Activated CD8-positive, alpha-beta memory T cell treated with anti-CD3 and anti-CD28 coated beads for 1 hour (primary cell): ENCODE measurements at regions not wholly inside any gene's neighbourhood (a gene's known extent, or its start where the extent isn't known, plus 50 kb on each side); places are given as distances from the start of the nearest gene placed in this dataset.
"Not testable (repeated sequence)": the region's sequence is repeated elsewhere in the genome, so short reads cannot be mapped to it uniquely, and the experiment has no call there.

ENCODE experiments used
- DNase-seq, 2 donors: peaks; one replicate each; pipeline ENCODE4 v3.0.0-alpha.2; 2020; ENCODE audit warnings: low read depth in 1 of 2; ENCODE audit errors: extremely low read depth in 1 of 2

DNA sequence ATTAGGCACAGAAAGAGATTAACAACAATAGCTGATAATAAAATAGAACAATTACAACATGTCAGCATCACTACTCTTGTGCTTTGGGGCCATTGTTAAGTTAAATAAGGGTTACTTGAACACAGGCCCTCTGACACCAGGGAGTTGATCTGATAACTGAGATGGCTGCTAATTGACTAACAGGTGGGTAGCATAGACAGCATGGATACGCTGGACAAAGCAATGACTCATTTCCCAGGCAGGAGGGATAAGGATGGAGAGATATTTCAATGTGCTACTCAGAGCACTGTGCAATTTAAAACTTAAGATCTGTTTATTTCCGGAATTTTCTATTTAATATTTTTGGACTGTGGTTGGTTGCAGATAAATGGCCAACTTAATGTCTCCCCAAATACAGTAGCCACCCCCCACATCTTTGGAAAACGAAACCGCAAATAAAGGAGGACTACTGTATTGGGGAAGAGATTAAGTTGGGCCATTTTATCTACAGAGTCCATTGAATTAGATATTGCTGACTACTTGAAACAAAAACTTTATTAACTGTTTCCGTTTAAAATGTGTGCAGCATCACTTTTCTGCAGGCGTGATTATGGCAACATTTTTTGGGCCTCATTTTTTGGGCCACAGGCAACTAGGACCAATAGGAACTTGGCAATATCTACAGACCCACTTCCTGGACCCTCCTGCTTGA, 200.6 kb upstream of the KLF3 start:
- no peak for DNase-seq

GRCh38 chr4:38464328-38464727, 199.7 kb upstream of the KLF3 start:
- no peak for DNase-seq

DNA sequence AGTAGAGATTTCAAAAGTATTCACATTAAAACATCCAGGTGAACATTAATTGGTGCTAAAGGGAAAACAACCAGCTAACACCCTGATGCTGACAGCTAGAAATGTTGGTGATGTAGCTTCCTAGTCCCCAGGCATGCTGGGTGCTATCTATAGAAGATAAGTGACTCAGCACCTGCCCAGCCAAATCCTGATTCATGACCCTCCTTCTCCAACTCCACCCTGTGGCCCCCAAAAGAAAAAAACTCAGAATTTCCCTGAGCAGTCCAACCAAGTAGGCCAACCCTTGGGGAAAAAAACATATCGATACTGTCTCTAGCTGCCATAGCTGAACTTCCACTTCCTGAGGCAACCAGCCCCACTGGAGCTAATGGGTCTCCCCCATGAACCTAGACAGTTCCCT, 197.6 kb upstream of the KLF3 start:
- DNase-seq: no peak

GRCh38 chr4:38467296-38467695, 196.7 kb upstream of the KLF3 start:
- no peak for DNase-seq

DNA sequence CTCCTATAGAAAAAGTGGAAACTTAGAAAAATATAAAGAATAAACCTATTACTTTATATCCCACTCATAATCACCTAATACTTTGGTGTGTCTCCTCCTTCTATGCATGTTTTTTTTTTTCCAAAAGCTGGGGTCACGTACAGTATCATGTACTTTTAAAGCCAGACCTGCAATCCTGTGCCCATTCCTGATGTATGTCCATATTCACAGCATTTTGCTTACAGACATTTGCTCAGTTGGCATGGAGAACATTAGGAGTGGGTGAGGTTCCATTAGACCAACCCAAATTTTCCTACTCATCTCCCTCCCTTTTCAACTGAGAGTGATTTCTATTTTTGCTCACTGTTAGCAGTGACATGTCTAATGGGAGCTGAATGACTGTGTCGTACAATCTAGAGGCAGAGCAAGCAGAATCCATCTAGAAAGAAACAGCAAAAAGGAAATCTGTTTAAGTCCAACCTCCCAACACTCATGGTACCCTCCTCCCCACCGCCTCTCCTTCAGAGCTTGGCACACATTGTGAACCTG, 195.6 kb upstream of the KLF3 start:
- no peak for DNase-seq

GRCh38 chr4:38469410-38469809, 194.6 kb upstream of the KLF3 start:
- no peak for DNase-seq

GRCh38 chr4:38470735-38471262, 193.2 kb upstream of the KLF3 start:
- DNase-seq: no peak

- DNase-seq: no peak
These were observed 181.3 kb upstream of the KLF3 start for GRCh38 chr4:38482696-38483095.

GRCh38 chr4:38483628-38484027, 180.4 kb upstream of the KLF3 start:
- DNase-seq: not testable (repeated sequence)

- no peak for DNase-seq
These were observed 174.8 kb upstream of the KLF3 start for GRCh38 chr4:38489011-38489861.

DNA sequence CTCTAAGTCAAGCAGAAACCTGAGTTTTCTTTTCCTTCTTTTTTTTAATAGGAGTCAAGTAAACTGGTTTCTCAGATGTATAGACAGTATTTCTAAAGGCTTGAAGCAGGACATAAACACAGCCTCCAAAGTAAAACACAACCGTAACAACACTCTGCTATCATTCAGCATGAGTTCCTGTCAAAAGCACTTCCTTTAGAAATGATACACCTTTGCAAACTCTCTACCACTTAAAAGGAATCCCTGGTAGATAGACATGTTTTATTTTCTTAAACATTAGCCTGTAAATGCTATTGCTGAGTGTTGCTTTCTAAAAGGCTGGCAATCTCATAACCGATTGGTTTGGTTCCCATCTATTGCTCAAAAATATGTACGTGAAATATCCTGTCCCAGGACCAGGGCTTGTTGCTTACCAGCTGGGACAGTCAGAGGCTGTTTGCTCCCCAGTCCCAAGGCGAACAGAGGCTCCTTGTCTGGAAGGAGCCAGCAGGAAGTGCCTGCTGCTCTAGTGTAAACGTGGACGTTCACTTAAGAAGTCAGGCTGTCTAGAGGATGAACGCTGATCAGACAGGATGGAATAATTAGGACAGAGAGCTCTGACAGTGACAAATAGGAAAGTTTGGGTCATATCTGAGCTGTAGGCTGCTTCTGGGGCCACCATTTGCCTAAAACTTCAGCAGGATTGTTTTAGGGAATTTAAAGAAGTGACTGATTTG, 173.9 kb upstream of the KLF3 start:
- DNase-seq: no peak

GRCh38 chr4:38490753-38491446, 173.1 kb upstream of the KLF3 start:
- no peak for DNase-seq

GRCh38 chr4:38491854-38492478, 172.0 kb upstream of the KLF3 start:
- no peak for DNase-seq

DNA sequence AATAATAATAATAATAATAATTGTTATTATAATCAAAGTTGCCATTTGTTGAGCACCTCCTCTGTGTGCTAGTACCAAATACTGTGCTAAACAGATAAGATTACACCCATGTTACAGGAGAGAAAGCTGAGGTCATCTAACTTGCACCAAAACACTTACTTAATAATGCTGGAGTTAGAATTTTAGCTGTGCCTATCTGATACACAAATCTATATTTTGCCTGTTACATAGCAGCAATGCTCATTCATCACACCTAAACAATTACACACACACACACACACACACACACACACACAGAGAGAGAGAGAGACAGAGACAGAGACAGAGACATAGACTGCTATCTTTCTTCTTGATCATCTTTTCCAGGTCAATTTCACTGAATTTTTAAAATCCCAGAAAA, 170.9 kb upstream of the KLF3 start:
- DNase-seq: no peak

DNA sequence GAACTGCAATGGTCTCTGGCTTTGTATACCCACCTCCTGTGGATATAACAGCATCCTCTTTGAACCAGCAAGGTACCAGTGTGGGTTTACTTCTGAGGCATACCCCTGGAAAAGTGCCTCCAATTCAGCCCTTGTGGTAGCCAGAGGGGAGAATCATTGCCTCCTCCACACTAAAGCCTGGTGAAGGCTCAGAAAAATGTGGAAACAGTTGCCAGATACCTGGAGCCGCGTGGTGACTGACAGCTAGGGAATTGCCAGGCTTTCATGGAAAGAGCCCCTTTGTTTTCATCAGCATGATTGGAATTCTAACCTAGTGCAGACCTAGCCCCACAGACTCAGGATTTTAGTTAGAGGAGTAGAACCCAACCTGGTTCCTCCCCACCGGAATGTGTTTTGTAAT, 168.6 kb upstream of the KLF3 start:
- DNase-seq: no peak

GRCh38 chr4:38497121-38497520, 166.9 kb upstream of the KLF3 start:
- DNase-seq: no peak

GRCh38 chr4:38499101-38499500, 164.9 kb upstream of the KLF3 start:
- no peak for DNase-seq

DNA sequence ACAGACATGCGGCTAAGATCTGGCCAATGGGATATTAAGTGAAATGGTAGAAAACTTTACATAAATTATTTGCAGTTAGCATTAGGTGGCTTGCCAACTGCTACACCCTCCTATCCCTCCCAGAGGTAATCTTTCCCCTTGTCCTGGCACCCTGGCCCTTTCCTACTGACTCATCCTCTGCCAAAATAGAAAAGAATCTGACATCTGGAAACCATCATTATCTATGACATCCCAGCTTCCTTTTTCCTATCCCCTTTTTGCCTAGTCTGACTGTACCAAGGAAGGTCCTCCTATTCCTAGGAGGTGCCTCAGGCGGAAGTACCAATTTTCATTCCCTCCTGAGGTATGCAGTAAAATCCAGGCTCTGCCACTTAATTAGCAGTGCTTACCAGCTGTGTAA, 163.6 kb upstream of the KLF3 start:
- DNase-seq: no peak

DNA sequence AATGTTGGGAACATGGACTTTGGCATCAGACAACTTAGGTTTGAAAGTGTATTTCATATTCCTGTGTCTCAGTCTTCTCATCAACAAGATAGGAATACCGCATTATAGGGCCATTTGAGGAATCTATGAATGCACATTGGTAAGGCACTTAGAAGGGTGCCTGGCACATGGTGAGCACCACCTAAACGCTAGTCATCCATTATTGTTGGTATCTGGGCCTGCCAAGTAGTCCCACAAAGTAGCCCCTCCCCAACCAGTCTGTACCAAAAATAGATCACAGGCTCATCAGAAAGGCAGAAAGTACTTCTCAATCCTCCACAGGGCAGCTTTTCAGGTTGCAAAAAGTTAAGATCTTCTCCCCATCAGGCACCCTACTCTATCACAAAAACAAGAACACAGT, 162.3 kb upstream of the KLF3 start:
- no peak for DNase-seq

- no peak for DNase-seq
These were observed 160.2 kb upstream of the KLF3 start for GRCh38 chr4:38503689-38504395.
